GM10266 (cell line): ENCODE measurements at regions not wholly inside any gene's neighbourhood (a gene's known extent, or its start where the extent isn't known, plus 50 kb on each side); places are given as distances from the start of the nearest gene placed in this dataset.
"Not testable (repeated sequence)": the region's sequence is repeated elsewhere in the genome, so short reads cannot be mapped to it uniquely, and the experiment has no call there.

Source experiments
- DNase-seq: peaks from one replicate; pipeline ENCODE4 v3.0.0; 2012; ENCODE audit errors: extremely low spot score
- TF ChIP-seq, protein P1 (sequence below): IDR thresholded peaks from 2 replicates; pipeline ENCODE4 v1.5.1; 2012; ENCODE audit warnings: mild to moderate bottlenecking, low read depth; ENCODE audit not compliant: control insufficient read depth, insufficient read depth; ENCODE audit errors: missing control alignments

DNA sequence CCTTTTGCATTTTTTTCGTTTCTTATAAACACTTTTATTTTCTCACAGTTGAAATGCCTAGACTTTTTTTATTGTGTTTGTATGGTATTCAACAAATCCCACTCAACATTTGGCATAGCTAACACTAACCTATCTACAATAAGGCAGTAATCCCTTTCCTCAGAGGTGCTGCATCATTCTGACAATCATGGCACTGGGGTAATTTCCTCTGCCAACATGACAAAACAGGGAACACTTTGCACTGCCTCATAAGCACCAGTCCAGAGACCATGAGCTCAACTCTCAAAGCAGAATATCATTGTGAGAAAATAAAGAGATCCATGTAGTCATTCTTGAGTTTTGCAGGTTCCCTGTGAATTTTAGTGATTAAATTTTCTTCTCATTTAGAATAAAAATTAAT is 183.8 kb upstream of the INTU start:
- TF ChIP-seq, protein P1, sequence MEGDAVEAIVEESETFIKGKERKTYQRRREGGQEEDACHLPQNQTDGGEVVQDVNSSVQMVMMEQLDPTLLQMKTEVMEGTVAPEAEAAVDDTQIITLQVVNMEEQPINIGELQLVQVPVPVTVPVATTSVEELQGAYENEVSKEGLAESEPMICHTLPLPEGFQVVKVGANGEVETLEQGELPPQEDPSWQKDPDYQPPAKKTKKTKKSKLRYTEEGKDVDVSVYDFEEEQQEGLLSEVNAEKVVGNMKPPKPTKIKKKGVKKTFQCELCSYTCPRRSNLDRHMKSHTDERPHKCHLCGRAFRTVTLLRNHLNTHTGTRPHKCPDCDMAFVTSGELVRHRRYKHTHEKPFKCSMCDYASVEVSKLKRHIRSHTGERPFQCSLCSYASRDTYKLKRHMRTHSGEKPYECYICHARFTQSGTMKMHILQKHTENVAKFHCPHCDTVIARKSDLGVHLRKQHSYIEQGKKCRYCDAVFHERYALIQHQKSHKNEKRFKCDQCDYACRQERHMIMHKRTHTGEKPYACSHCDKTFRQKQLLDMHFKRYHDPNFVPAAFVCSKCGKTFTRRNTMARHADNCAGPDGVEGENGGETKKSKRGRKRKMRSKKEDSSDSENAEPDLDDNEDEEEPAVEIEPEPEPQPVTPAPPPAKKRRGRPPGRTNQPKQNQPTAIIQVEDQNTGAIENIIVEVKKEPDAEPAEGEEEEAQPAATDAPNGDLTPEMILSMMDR: no peak
- DNase-seq: no peak

DNA sequence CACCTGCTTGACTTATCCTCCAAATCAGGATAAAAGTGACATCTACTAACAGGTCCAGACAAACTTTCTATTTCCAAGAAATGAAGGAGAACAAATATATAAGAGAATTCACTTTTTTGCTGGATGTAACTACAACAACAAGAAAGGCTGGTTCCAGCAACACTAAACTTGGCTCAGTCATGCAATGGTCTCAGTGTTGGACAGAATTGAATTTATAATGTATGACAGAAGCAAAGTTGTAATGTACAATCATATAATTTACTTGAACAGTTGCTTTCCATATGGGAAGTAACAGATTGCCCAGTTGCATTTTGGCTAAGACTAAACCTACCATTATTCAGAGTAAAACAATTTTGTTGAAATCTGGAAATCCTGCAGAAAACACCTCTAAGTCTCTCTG is 183.3 kb upstream of the INTU start:
- no peak for DNase-seq
- TF ChIP-seq, protein P1: no peak

GRCh38 chr4:127450276-127450675 is 182.5 kb upstream of the INTU start:
- TF ChIP-seq, protein P1: no peak
- DNase-seq: no peak

- TF ChIP-seq, protein P1: no peak
Observed at GRCh38 chr4:127463883-127464282, 168.9 kb upstream of the INTU start.

DNA sequence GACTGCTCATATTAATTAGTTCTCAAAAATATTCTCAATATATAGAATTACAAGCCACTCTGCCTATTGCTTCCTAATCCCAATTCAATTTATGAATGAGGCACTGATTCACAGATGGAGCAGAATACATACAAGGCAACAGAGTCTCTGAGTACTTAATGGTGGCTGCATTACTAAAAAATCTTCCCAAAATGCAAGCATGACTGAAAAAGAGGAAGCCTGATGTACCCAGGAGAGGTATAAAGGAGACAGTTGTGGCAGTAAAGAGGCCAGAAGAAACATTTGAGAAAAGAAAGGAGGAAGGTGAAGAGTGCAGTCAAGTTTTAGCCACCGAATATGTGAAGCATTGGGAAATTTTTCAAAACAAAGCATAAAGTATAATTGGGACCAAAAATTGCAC is 163.2 kb upstream of the INTU start:
- TF ChIP-seq, protein P1: no peak
- DNase-seq: no peak

More at GRCh38 chr4:127463883-127464282, 168.9 kb upstream of the INTU start:
- DNase-seq: no peak

- DNase-seq: no peak
- TF ChIP-seq, protein P1: no peak
Observed at GRCh38 chr4:127469959-127470809, 162.6 kb upstream of the INTU start.

DNA sequence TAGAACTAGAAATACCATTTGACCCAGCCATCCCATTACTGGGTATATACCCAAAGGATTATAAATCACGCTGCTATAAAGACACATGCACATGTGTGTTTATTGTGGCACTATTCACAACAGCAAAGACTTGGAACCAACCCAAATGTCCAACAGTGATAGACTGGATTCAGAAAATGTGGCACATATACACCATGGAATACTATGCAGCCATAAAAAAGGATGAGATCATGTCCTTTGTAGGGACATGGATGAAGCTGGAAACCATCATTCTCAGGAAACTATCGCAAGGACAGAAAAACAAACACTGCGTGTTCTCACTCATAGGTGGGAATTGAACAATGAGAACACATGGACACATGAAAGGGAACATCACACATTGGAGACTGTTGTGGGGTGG is 154.5 kb upstream of the INTU start:
- not testable (repeated sequence) for DNase-seq
